Left colon (tissue), 2 donors: ENCODE measurements at regions not wholly inside any gene's neighbourhood (a gene's known extent, or its start where the extent isn't known, plus 50 kb on each side); places are given as distances from the start of the nearest gene placed in this dataset.

ENCODE experiments used
- ATAC-seq: fragments of 200-7000 bp; cut with Tn5 transposase; one replicate; pipeline ENCODE4 v1.9.1; 2020; ENCODE audit warnings: mild to moderate bottlenecking, moderate library complexity
- DNase-seq, 2 donors: peaks; one replicate each; pipeline ENCODE4 v3.0.0-alpha.2; 2020
- intact Hi-C, 2 donors: fragments of 100-400 bp; cut with DNase I in 1 of 2; cut with micrococcal nuclease in 1 of 2; formaldehyde crosslinking; loops; one replicate each; pipeline versions ENCODE4 v1.11.2 to v1.14.0; 2022; cut with DNase I, micrococcal nuclease
- donor health status: DM: no; HTN: no; CAD: no.
- donor health status: DM: yes; HTN: yes; CAD: no.

GRCh38 chr12:123078531-123079155 lies 72.2 kb downstream of the PITPNM2 start:
- intact Hi-C loops: no loop called here
- no peak for DNase-seq
- no peak for ATAC-seq

GRCh38 chr12:123078120-123078465 lies 72.8 kb downstream of the PITPNM2 start:
- intact Hi-C loops: no loop called here

GRCh38 chr12:123077298-123078119 lies 73.4 kb downstream of the PITPNM2 start:
- ATAC-seq: no peak
- intact Hi-C loops: no loop called here
- no peak for DNase-seq

More at GRCh38 chr12:123078120-123078465, 72.8 kb downstream of the PITPNM2 start:
- ATAC-seq (no peak), DNase-seq (no peak)

GRCh38 chr12:123076604-123077297 lies 74.1 kb downstream of the PITPNM2 start:
- intact Hi-C loops: no loop called here
- no peak for DNase-seq
- ATAC-seq: peak; percentile 25

- intact Hi-C loops: no loop called here
- DNase-seq (peak in 1 of 2 donors; percentile 49), ATAC-seq (peak; percentile 72)
These were observed 75.2 kb downstream of the PITPNM2 start for GRCh38 chr12:123075646-123076171.

GRCh38 chr12:123075087-123075645 lies 75.7 kb downstream of the PITPNM2 start:
- intact Hi-C loops: no loop called here
- DNase-seq: peak in 1 of 2 donors; percentile 22
- no peak for ATAC-seq

GRCh38 chr12:123073962-123074801 lies 76.7 kb downstream of the PITPNM2 start:
- no peak for ATAC-seq
- intact Hi-C loops: no loop called here

GRCh38 chr12:123073292-123073691 lies 77.6 kb downstream of the PITPNM2 start:
- intact Hi-C loops: no loop called here
- ATAC-seq (no peak), DNase-seq (no peak)

More at GRCh38 chr12:123073962-123074801, 76.7 kb downstream of the PITPNM2 start:
- DNase-seq: no peak

GRCh38 chr12:123071857-123072256 lies 79.0 kb downstream of the PITPNM2 start:
- no peak for DNase-seq
- no peak for ATAC-seq
- intact Hi-C loops: no loop called here

GRCh38 chr12:123071099-123071800 lies 79.6 kb downstream of the PITPNM2 start:
- intact Hi-C loops: no loop called here
- DNase-seq: peak in 1 of 2 donors; percentile 44
- ATAC-seq: no peak

GRCh38 chr12:123070267-123071081 lies 80.4 kb downstream of the PITPNM2 start:
- DNase-seq (no peak), ATAC-seq (no peak)

GRCh38 chr12:123069436-123070266 lies 81.2 kb downstream of the PITPNM2 start:
- ATAC-seq (no peak), DNase-seq (no peak)
- intact Hi-C loops: no loop called here

More at GRCh38 chr12:123070267-123071081, 80.4 kb downstream of the PITPNM2 start:
- intact Hi-C loops: no loop called here

- intact Hi-C loops: no loop called here
- ATAC-seq (no peak), DNase-seq (no peak)
These were observed 83.2 kb downstream of the PITPNM2 start for GRCh38 chr12:123067654-123068053.

GRCh38 chr12:123066384-123066710 lies 84.5 kb downstream of the PITPNM2 start:
- ATAC-seq: no peak
- intact Hi-C loops: no loop called here
- DNase-seq: no peak

GRCh38 chr12:123065676-123066383 lies 85.1 kb downstream of the PITPNM2 start:
- no peak for ATAC-seq
- intact Hi-C loops: no loop called here
- no peak for DNase-seq
